Endothelial cell of umbilical vein (primary cell): ENCODE measurements at regions not wholly inside any gene's neighbourhood (a gene's known extent, or its start where the extent isn't known, plus 50 kb on each side); places are given as distances from the start of the nearest gene placed in this dataset.

Experiments
- BruUV-seq: library from RNA; stranded (reverse); fragments of 400-500 nt; replicated peaks from 2 replicates; lab custom pipeline; 2021; lab: Mats Ljungman, UMichigan
- CTCF ChIA-PET: fragments of 300-600, 350-600 bp; sonication (Branson Sonifier 250); formaldehyde crosslinking; loops from one replicate; lab custom pipeline; 2021; ENCODE audit warnings: antibody characterized with exemption, inconsistent platforms; lab: Charles Lee
- POLR2A ChIA-PET: fragments of 300-600, 350-600 bp; sonication (Branson Sonifier 250); formaldehyde crosslinking; loops from one replicate; lab custom pipeline; 2021; ENCODE audit warnings: antibody characterized with exemption, inconsistent platforms; lab: Charles Lee
- DNase-seq: peaks from one replicate; pipeline ENCODE4 v3.0.0-alpha.2; 2011; ENCODE audit warnings: low read depth, low spot score
- FAIRE-seq: peaks from 2 replicates; lab custom pipeline; 2011; peaks lifted over from hg19 to GRCh38; lab: Jason Lieb, UNC
- H2AFZ ChIP-seq: 2 replicates; pipeline ENCODE4 v1.6.0; 2012; ENCODE audit warnings: low read depth, low read length, control low read depth, inconsistent platforms
- H3K27ac ChIP-seq: 2 replicates; pipeline ENCODE4 v1.5.1; 2011; ENCODE audit warnings: low read depth, mild to moderate bottlenecking, control low read depth, low read length, moderate library complexity; ENCODE audit not compliant: insufficient read depth
- H3K27me3 ChIP-seq, 2 experiments: 2 replicates each; pipeline versions ENCODE4 v1.6.0 to v1.6.1; 2011; ENCODE audit warnings: low read length in 2 of 2, mixed read lengths in 1 of 2; ENCODE audit not compliant: control insufficient read depth in 2 of 2, insufficient read depth in 2 of 2
- H3K36me3 ChIP-seq, 2 experiments: 2 replicates in 1 of 2; 3 replicates in 1 of 2; pipeline ENCODE4 v1.5.1; 2011; ENCODE audit warnings: low read length in 2 of 2, mild to moderate bottlenecking in 1 of 2, moderate library complexity in 1 of 2; ENCODE audit not compliant: control insufficient read depth in 2 of 2, insufficient read depth in 2 of 2; ENCODE audit errors: extremely low read depth in 1 of 2
- H3K4me1 ChIP-seq: 3 replicates; pipeline ENCODE4 v1.5.1; 2011; ENCODE audit warnings: mild to moderate bottlenecking, low read length; ENCODE audit not compliant: control insufficient read depth, insufficient read depth; ENCODE audit errors: extremely low read depth
- H3K4me2 ChIP-seq: 2 replicates; pipeline ENCODE4 v1.6.1; 2011; ENCODE audit warnings: low read length, control low read depth, mixed read lengths; ENCODE audit not compliant: insufficient read depth
- H3K4me3 ChIP-seq, 3 experiments: fragments of 200-600 bp in 1 of 3; sonication (generic), shearing (Covaris generic) in 1 of 3; replicated peaks in 1 of 3; 2 replicates each; pipeline ENCODE4 v1.5.1; 2011 to 2016; ENCODE audit warnings: control low read depth in 3 of 3, low read length in 3 of 3, mild to moderate bottlenecking in 2 of 3, inconsistent platforms in 1 of 3, low read depth in 1 of 3, moderate library complexity in 1 of 3; ENCODE audit not compliant: insufficient read depth in 1 of 3
- H3K79me2 ChIP-seq: 2 replicates; pipeline ENCODE4 v1.6.0; 2012; ENCODE audit warnings: low read length, inconsistent platforms; ENCODE audit not compliant: control insufficient read depth, insufficient read depth
- H3K9ac ChIP-seq: replicated peaks from 2 replicates; pipeline ENCODE3; 2011; ENCODE audit warnings: low read length, control low read depth; ENCODE audit not compliant: insufficient read depth; ENCODE audit errors: extremely low read depth
- H3K9me1 ChIP-seq: replicated peaks from 3 replicates; pipeline ENCODE4 v1.6.0; 2011; ENCODE audit warnings: mild to moderate bottlenecking, low read length; ENCODE audit not compliant: control insufficient read depth, insufficient read depth; ENCODE audit errors: extremely low read depth
- H3K9me3 ChIP-seq: replicated peaks from 2 replicates; pipeline ENCODE4 v1.5.1; 2012; ENCODE audit warnings: low read length, inconsistent platforms; ENCODE audit not compliant: control insufficient read depth, insufficient read depth
- H4K20me1 ChIP-seq: replicated peaks from 2 replicates; pipeline ENCODE3; 2011; ENCODE audit warnings: mild to moderate bottlenecking, low read length; ENCODE audit not compliant: control insufficient read depth, insufficient read depth; ENCODE audit errors: extremely low read depth
- EZH2 ChIP-seq: IDR thresholded peaks from 2 replicates; pipeline ENCODE4 v1.6.1; 2012; ENCODE audit warnings: borderline replicate concordance, low read depth, mild to moderate bottlenecking, moderate library complexity, low read length, inconsistent platforms; ENCODE audit not compliant: severe bottlenecking
- FOS ChIP-seq: IDR thresholded peaks from 2 replicates; pipeline ENCODE4 v1.6.1; 2011; ENCODE audit warnings: mild to moderate bottlenecking, low read length, moderate library complexity, borderline replicate concordance; ENCODE audit not compliant: insufficient read depth
- GATA2 ChIP-seq: IDR thresholded peaks from 2 replicates; pipeline ENCODE4 v1.7.0; 2011; ENCODE audit warnings: low read depth, mild to moderate bottlenecking, moderate library complexity, mixed read lengths, low read length; ENCODE audit not compliant: insufficient read length, insufficient read depth
- JUN ChIP-seq: IDR thresholded peaks from 2 replicates; pipeline ENCODE4 v1.6.1; 2011; ENCODE audit warnings: borderline replicate concordance, low read depth; ENCODE audit not compliant: insufficient read length, insufficient read depth
- MYC ChIP-seq: IDR thresholded peaks from one replicate; pipeline ENCODE4 v1.6.1; 2011; ENCODE audit warnings: mild to moderate bottlenecking, low read depth, low read length
- dilution Hi-C: fragments of 300-500 bp; cut with MboI; formaldehyde crosslinking; loops from one replicate; pipeline ENCODE4 v1.15.0; 2019; ENCODE audit warnings: low sequenced_read_pairs; ENCODE audit not compliant: extremely low pct_ligation_motif_present
- intact Hi-C: fragments of 100-400 bp; cut with micrococcal nuclease; formaldehyde crosslinking; loops from one replicate; pipeline ENCODE4 v1.10.0; 2022
- TF ChIP-seq, protein P1 (sequence below), 2 donors: IDR thresholded peaks; 1 replicate in 1 of 2; 2 replicates in 1 of 2; pipeline ENCODE4 v1.5.1; 2011; ENCODE audit warnings: low read length in 2 of 2, mild to moderate bottlenecking in 2 of 2, moderate library complexity in 2 of 2, control low read depth in 1 of 2, inconsistent platforms in 1 of 2, low read depth in 1 of 2; ENCODE audit not compliant: insufficient read depth in 1 of 2; ENCODE audit errors: extremely low read depth in 1 of 2

DNA sequence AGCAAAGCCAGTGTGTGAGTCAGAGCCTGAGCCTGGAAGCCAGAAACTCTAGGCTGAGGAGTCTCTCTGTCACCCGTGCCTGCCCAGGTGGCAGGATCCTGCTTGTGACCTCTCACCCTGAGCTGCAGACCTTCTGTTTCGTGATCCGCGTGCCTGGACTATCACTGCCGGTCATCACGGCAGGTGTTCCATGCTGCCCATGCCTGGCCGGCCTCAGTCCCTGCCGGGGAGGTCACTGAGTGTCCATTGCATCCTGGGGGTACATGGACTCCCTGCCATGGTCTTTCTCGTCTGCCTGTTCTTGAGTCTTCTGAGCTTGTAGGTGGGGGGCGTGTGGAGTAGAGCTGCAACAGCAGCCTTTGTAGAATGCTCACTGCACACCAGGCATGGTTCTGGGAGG lies 1032.4 kb downstream of the TBC1D22A start:
- H4K20me1 ChIP-seq = no peaks in the 10 kb centered on the region
- no peak overlapping the region for H3K4me2 ChIP-seq
- H3K79me2 ChIP-seq = no peaks in the 10 kb centered on the region
- no peak overlapping the region for H3K27ac ChIP-seq
- dilution Hi-C loops (no loop called here), intact Hi-C loops (no loop called here)
- H3K27me3 ChIP-seq = no peaks in the 10 kb centered on the region
- DNase-seq = no peak
- no peak for FAIRE-seq
- ChIA-PET POLR2A (no interaction called here), CTCF (no interaction called here)
- H3K4me1 ChIP-seq = no peaks in the 10 kb centered on the region
- no peak overlapping the region for H2AFZ ChIP-seq
- peaks cover 4% of the 10 kb centered on the region for H3K9me3 ChIP-seq
- no peak overlapping the region for H3K4me3 ChIP-seq
- H3K9me1 ChIP-seq = no peaks in the 10 kb centered on the region
- TF ChIP-seq GATA2 (no peak), EZH2 (no peak), FOS (no peak), JUN (no peak), MYC (no peak)
- TF ChIP-seq, protein P1, sequence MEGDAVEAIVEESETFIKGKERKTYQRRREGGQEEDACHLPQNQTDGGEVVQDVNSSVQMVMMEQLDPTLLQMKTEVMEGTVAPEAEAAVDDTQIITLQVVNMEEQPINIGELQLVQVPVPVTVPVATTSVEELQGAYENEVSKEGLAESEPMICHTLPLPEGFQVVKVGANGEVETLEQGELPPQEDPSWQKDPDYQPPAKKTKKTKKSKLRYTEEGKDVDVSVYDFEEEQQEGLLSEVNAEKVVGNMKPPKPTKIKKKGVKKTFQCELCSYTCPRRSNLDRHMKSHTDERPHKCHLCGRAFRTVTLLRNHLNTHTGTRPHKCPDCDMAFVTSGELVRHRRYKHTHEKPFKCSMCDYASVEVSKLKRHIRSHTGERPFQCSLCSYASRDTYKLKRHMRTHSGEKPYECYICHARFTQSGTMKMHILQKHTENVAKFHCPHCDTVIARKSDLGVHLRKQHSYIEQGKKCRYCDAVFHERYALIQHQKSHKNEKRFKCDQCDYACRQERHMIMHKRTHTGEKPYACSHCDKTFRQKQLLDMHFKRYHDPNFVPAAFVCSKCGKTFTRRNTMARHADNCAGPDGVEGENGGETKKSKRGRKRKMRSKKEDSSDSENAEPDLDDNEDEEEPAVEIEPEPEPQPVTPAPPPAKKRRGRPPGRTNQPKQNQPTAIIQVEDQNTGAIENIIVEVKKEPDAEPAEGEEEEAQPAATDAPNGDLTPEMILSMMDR (IDR thresholded peaks at IDR 0.05; ENCODE audit: extremely low read depth in 1 of 2, insufficient read depth in 1 of 2, low read depth in 1 of 2, low read length in 2 of 2) = no peak
- H3K9ac ChIP-seq = no peak overlapping the region
- H3K36me3 ChIP-seq = no peaks in the 10 kb centered on the region
- no TSS peak for BruUV-seq
